ENCODE measurements at regions not wholly inside any gene's neighbourhood (a gene's known extent, or its start where the extent isn't known, plus 50 kb on each side); places are given as distances from the start of the nearest gene placed in this dataset.

GRCh38 chrX:131609480-131609879 lies 65.6 kb downstream of the OR13H1 start:
- Histone ChIP-seq H3K4me2 (ENCODE audit: low read length) (no peak overlapping the region), H4K20me1 (ENCODE audit: insufficient read depth) (no peaks in the 10 kb centered on the region), H3K79me2 (ENCODE audit: insufficient read depth, low read length) (no peaks in the 10 kb centered on the region), H3K9me2 (ENCODE audit: insufficient read depth) (no peaks in the 10 kb centered on the region), H3K36me3 (ENCODE audit: control insufficient read depth in 1 of 2, insufficient read depth in 2 of 2, low read length in 2 of 2) (no peaks in the 10 kb centered on the region), H3K9me3 (ENCODE audit: control insufficient read depth in 1 of 2, insufficient read depth in 1 of 2, low read depth in 1 of 2, low read length in 2 of 2) (no peaks in the 10 kb centered on the region), H3K27ac (ENCODE audit: low read depth, low read length) (no peak overlapping the region), H2AFZ (ENCODE audit: low read depth, low read length, poor library complexity, severe bottlenecking) (no peak overlapping the region), H3K27me3 (ENCODE audit: insufficient read depth, low read length) (no peaks in the 10 kb centered on the region), H3K4me3 (replicated peaks in 1 of 2; ENCODE audit: low read depth in 1 of 2, low read length in 2 of 2) (no peak overlapping the region), H3K4me1 (ENCODE audit: control insufficient read depth in 1 of 2, insufficient read depth in 2 of 2, low read length in 2 of 2) (no peaks in the 10 kb centered on the region), H3K9ac (ENCODE audit: low read length) (no peak overlapping the region)
- ATAC-seq = peak; percentile 42; the same call in 1 of the 2 replicates
- ChIA-PET POLR2A (no interaction called here), RAD21 (ENCODE audit: low non-redundant PET in 1 of 2, low total read pairs in 2 of 2, uncharacterized antibody in 2 of 2, unreplicated experiment in 2 of 2) (no interaction called here), CTCF (interaction anchor here (1.4 kb wide), 1 partner anchor 346 kb away, joined by 3 read pairs; no protein-coding TSS in a partner anchor)
- no TSS peak for BruUV-seq (replicated peaks)
- intact Hi-C loops (cut with micrococcal nuclease) = no loop called here
- TF ChIP-seq CEBPB (IDR thresholded peaks at IDR 0.05; ENCODE audit: low read depth) (no peak), YY1 (IDR thresholded peaks at IDR 0.05; ENCODE audit: extremely low read depth, insufficient replicate concordance, low read depth, low read length) (no peak), CBX3 (IDR thresholded peaks at IDR 0.05; ENCODE audit: low read depth) (no peak), ATF3 (IDR thresholded peaks at IDR 0.05) (no peak), FOSL1 (IDR thresholded peaks at IDR 0.05; ENCODE audit: low read depth) (no peak), EZH2phosphoT487 (IDR thresholded peaks at IDR 0.05; ENCODE audit: borderline replicate concordance) (no peak), ZFX (IDR thresholded peaks at IDR 0.05) (no peak), ZNF274 (IDR thresholded peaks at IDR 0.05; ENCODE audit: low read depth, low read length) (no peak), RAD21 (IDR thresholded peaks at IDR 0.05; ENCODE audit: low read depth) (no peak), EZH2 (IDR thresholded peaks at IDR 0.05) (no peak), ELF1 (IDR thresholded peaks at IDR 0.05; ENCODE audit: borderline replicate concordance, low read depth) (no peak), SIN3A (IDR thresholded peaks at IDR 0.05; ENCODE audit: low read depth) (no peak), EGR1 (IDR thresholded peaks at IDR 0.05; ENCODE audit: low read depth) (no peak)
- TF ChIP-seq, protein P1, sequence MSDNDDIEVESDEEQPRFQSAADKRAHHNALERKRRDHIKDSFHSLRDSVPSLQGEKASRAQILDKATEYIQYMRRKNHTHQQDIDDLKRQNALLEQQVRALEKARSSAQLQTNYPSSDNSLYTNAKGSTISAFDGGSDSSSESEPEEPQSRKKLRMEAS (IDR thresholded peaks at IDR 0.05) = no peak
- no peak for DNase-seq (ENCODE audit: low read depth, low spot score)
